RCC 7860 (cell line): ENCODE measurements at regions not wholly inside any gene's neighbourhood (a gene's known extent, or its start where the extent isn't known, plus 50 kb on each side); places are given as distances from the start of the nearest gene placed in this dataset.
"Not testable (repeated sequence)": the region's sequence is repeated elsewhere in the genome, so short reads cannot be mapped to it uniquely, and the experiment has no call there.

Source experiments
- DNase-seq: peaks from one replicate; pipeline ENCODE4 v3.0.0-alpha.2; 2015; ENCODE audit warnings: low spot score
- FAIRE-seq: peaks from 2 replicates; lab custom pipeline; 2012; peaks lifted over from hg19 to GRCh38; lab: Jason Lieb, UNC

DNA sequence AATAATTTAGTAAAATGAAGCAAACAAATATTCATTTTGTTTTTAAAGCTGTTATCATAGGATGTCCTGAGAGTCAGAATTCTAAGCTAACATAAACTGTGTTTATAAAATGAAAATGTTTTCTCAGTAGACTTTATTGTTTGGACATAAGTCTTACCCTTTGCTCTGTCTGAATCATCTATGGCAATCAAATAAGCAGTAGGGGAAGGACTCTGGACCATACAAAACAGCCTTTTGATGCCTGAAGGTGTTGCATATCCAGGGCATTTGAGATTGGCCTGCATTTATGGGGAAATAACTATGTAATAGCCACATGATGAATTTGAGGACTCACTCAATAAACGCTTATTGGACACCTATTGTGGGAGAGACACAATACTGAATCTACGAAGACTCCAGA is 123.0 kb upstream of the ATP5MC3 start:
- DNase-seq (no peak), FAIRE-seq (no peak)

DNA sequence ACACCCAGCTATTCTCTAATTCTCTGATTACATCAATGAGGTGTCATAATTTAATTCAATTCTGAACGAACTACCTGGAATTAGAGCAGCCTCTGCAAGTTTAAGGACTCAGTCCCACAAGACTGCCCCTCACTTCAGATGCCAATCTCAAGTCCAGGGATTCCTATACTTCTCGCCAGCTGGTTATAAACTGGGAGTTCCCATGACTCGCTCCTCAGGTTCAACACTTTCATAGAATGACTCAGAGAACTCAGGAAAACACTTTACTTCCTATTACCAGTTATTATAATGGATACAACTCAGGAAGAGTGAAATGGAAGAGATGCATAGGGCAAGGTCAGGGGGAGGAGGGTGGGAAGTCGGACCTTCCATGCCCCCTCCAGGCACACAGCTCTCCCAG is 112.3 kb upstream of the ATP5MC3 start:
- no peak for FAIRE-seq
- DNase-seq: no peak

DNA sequence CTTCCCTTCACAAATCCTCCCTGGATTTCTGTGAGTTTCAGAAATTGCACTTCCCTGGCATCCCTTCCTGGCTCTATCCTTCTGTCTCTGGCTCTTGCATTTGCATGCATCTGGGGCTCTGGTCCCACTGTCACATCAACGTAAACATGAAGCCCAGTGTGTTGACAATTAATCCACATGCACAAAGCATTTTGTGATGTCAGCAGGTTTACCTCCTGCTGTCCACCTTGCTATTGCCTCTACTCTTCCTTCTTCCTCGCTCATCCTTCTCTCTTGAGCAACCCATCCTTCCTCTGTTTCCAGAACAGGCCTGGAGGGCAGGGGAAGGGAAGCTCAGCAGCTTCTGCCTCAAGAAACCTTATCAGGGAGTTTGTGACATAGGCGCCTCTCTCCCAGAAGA is 111.7 kb upstream of the ATP5MC3 start:
- no peak for DNase-seq
- FAIRE-seq: no peak

DNA sequence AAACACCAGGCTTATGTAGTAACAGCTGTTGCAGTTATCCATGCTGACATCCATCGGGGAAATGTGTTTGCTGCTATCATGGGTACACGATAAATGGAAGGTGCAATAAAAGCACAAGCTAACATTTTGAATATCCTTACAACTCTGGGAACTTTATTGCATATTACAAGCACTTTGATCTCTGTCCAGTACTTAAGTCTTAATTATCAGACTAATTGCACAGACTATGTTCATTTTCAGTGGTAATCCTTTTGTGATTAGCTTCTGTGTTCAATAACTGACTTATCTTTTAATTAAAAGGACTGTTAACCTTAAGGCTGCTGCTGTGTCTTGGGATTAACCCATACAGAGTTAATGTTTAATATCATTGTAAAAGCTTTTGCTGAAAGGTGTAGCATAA is 101.4 kb upstream of the ATP5MC3 start:
- no peak for DNase-seq
- no peak for FAIRE-seq

DNA sequence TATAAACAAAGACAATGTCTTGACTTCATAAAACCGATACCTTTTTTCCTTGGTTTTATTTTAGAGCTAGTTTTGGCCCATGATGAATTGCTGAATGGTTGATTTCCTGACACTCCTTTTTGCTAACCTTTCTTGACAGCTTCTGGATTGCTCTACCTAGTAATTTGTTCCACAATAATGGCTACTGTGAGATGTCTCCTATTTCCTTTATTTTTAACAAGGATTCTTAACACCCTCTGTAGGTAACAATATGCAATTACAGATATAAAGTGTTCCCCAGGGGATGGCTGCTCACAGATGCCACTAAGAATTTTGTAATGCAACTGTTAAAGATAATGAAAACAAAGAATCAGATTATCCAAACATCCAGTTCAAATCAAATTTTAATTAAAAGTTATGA is 100.8 kb upstream of the ATP5MC3 start:
- FAIRE-seq (peak; percentile 79), DNase-seq (peak; percentile 47)

DNA sequence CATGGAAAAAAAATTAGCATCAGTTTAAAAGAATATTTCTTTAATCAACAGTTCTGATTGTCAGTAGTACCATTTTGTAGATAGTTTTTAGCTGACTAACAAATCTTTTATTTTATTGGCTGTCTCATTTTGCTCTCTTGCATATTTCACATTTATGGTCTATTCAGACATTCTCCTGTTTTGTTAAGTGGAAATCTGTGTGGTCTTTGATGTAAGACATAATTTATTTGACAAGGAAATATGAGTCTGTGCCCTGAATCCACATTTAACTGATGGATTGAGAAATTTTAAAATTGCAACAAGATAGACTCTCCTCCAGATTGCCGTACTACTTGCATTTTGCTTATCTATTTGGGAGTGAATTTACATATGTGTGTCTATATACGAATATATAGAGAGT is 96.3 kb upstream of the ATP5MC3 start:
- DNase-seq (no peak), FAIRE-seq (no peak)

DNA sequence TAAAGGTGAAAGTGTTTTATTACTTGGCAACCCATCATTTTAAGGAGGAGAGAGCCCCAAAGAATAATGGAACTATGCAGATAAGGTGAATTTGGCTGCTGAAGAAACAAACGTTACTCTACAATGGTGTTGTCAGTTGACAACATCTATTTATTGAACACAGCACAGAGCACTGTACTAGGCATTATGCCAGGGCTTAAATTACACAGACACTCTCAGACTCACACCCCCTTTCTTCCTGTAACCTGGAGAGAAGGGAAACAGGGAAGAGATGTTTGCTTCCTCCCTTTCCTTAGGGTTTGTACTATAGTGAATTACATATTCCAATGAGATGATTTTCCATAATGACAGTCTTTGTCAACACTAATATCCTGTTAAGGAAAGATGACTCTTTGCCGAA is 94.0 kb upstream of the ATP5MC3 start:
- no peak for FAIRE-seq
- no peak for DNase-seq

DNA sequence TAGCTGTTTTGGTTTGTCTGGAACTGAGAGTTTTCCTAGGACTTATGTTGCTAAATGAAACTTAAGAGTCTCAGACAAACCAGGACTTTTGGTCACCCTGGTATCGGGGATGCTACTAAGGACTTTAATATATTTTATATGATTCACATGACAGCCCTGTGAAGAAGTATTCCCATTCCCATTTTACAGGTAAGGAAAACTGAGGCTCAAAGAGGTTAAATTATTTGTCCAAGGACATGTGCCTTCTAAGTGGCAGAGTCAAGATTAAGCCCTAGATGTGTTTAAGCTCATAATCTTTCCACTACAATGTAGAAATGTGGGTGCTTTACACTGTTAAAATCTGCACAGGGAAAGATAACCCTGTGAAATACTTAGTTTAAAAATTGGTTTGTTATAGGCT is 77.7 kb upstream of the ATP5MC3 start:
- FAIRE-seq: no peak
- no peak for DNase-seq

DNA sequence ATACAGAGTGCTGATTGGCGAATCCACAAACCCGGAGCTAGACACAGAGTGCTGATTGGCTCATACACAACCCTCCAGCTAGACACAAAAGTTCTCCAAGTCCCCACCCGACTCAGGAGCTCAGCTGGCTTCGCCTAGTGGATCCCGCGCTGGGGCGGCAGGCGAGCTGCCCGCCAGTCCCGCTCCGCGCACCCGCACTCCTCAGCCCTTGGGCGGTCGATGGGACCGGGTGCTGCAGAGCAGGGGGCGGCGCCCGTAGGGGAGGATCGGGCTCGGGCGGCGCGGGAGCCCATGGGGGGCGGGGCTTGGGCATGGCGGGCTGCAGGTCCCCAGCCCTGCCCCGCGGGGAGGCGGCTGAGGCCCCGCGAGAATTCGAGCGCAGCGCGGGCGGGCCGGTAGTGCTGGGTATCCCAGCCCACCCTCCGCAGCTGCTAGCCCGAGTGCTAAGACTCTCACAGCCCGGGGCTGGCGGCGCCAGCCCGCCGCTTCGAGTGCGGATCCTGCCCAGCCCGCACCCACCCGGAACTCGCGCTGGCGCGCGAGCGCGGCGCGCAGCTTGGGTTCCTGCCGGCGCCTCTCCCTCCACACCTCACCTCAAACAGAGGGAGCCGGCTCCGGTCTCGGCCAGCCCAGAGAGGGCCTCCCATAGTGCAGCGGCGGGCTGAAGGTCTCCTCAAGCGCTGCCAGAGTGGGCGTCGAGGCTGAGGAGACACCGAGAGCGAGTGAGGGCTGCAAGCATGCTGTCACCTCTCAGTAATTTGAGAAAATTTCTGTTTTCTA is 75.5 kb upstream of the ATP5MC3 start:
- no peak for DNase-seq
- FAIRE-seq: no peak

DNA sequence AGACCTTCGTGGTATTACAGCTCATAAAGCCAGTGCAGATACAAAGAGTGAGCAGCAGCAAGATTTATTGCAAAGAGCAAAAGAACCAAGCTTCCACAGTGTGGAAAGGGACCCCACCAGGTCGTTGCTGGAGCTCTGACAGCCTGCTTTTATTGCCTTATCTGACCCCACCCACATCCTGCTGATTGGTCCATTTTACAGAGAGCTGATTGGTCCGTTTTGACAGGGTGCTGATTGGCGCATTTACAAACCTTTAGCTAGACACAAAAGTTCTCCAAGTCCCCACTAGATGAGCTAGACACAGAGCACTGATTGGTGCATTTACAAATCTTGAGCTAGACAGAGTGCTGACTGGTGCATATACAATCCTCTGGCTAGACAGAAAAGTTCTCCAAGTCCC is 74.9 kb upstream of the ATP5MC3 start:
- not testable (repeated sequence) for DNase-seq, FAIRE-seq

DNA sequence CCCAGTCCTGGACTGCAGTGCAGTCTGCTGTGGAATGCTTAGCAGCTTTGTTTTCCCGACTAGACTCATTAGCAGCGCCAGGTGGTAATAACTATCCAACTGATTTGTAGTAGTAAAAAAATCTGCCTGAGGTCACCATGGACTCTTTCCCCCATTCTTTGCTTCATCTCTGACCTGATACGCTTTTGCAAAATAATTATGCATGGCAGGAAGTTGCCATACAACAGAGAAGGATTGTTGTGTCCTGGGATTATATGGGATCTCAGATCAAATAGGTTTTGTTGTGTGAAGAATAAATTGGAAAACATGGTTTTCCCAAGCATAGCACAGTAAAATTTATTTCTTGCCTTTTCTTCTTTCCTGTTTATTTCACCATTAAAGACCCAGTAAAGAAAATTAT is 72.4 kb upstream of the ATP5MC3 start:
- DNase-seq (no peak), FAIRE-seq (no peak)

DNA sequence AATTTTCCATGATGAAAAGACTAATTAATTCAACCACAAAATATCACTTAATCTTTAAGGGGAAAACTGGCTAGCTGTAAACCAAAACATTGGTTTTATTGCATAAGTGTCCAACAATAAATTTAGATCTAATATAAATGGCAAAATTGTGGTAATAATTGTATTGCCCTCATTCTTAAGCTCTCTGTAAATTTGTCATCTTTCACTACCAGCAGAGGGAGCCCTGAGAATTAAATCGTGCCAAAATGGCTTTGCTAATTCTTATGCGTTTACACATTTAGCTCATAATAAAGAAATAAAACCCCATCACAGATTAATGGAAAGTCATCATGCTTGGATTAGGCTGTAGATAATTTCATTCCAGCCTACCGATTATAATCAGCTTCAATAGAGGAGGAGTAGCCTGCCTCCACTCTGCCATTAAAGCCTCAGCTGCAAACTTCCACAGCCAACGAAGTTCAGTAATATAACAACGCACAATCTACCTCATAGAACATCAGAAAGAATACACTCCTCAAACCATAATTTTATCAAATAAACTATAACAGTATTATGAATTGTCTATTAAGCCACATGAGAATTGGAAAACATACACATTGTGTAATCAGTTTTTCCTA is 70.0 kb upstream of the ATP5MC3 start:
- FAIRE-seq (peak; percentile 43), DNase-seq (no peak)

DNA sequence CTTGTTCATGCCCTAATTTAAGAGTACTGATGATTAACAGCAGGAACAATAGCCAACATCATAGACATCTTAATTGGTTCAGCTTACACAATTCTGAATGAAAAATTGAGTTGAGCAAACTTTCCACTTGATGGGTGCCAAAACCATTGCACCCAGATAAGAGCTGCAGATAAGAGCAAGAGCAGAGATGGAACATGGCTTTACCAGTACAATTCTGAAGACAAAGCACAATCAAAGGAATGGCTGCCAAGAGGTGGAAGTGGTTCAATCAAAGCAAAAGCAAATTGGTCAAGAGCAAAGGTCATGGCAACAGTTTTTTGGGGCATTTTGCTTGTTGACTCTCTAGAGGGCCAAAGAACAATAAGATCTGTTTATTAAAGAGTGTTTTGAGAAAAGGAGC is 65.6 kb upstream of the ATP5MC3 start:
- FAIRE-seq: no peak
- no peak for DNase-seq

DNA sequence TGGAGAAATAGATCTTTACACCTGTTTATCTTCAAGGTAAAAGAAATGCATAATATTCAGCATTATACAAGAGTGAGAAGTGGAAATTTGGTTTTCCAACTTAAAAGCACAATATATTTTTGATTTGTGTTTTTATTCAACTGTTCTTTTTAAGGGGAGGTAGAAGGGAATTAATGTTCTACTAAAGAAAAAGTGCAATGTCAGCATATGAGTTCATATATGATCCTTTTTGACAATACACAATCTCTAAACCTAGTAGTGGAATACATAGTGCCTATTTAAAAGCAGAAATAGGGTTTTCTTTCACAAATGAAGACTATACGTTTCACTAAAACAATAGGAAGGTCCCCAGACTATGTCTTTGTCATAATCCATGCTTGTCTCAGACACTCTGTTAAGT is 63.2 kb upstream of the ATP5MC3 start:
- DNase-seq: no peak
- no peak for FAIRE-seq

DNA sequence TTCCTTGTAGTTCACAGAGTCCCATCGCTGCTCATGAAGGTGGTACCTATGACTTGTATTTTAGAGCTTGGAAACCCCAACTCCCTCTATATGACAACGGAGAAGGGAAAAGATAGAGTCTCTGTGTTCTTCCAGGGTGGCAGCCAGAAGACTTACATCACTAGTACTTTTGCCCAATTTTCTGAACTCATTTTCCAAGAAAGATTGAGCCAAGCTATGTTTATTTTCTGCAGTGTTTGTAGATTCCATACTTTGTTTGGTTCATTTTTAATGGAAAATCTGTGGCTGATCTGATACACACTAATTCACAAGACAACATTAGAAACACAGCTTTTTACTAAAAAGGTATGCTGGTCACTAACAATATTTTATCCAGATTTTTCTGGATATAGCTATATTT is 60.2 kb upstream of the ATP5MC3 start:
- DNase-seq (no peak), FAIRE-seq (no peak)

DNA sequence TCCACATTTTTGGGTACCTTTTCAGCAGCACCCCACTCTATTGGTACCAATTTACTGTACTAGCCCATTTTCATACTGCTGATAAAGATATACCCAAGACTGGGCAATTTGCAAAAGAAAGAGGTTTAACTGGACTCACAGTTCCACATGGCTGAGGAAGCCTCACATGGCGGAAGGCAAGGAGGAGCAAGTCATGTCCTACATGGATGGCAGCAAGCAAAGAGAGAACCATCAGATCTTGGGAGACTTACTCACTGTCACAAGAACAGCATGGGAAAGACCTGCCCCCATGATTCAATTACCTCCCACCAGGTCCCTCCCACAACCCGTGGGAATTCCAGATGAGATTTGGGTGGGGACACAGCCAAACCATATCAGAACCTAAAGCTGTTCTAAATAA is 58.5 kb upstream of the ATP5MC3 start:
- not testable (repeated sequence) for FAIRE-seq

DNA sequence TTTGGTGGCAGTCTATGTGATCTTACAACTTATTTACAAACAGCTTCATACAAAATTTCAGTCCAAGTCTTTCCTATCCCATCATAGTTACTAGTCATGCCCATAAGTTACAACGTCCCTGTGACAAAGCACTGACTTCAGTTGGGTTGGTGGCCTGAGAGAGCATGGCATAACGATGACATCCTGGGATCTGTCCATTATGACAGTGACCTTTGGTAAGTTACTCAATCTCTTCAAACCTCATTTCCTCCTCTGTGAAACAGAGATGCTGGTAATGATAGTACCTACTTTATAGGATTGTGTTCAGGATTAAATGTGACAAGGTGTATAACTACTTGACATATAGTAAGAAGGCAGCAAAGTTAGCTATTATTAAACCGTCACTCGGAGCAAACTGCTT is 55.4 kb upstream of the ATP5MC3 start:
- FAIRE-seq (no peak), DNase-seq (no peak)

More for the DNA sequence above, 58.5 kb upstream of the ATP5MC3 start:
- not testable (repeated sequence) for DNase-seq

DNA sequence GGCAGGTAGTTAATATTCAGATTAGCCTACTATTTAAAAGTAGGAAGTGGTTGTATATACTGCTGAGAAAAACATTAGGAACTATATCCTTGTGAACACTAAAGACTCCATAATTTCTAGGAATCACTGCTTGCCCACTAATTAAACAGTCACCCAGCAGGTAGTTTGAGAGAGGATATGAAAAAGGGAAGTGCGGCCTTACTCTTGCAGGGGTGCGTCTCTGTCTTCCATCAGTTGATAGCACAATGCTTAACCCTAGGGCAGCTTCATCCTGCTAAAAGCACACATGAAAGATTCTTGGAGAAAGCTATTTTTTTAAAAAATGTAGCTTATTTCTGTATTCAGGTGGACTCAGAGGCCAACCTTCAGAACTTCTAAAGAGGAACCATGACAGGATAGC is 53.1 kb upstream of the ATP5MC3 start:
- no peak for FAIRE-seq
- no peak for DNase-seq

DNA sequence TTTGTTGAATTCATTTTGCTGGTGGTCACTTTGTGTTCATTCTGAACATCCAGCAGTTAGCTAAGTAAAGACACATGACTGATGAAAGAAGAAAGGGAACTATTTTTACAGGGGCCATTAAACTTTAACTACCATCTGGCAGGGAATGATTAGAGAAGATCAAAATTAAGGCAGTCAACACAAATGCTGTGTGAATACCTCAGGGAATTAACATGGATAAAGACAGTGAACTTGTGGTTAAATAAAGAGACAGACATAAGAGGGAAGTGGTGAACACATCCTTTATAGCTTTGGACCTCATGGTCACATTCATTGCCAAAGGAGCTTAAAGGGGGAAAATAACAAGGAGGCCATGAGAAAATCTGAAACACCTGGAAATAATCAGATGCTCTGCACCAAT is 52.6 kb upstream of the ATP5MC3 start:
- FAIRE-seq: peak; percentile 52
- no peak for DNase-seq

DNA sequence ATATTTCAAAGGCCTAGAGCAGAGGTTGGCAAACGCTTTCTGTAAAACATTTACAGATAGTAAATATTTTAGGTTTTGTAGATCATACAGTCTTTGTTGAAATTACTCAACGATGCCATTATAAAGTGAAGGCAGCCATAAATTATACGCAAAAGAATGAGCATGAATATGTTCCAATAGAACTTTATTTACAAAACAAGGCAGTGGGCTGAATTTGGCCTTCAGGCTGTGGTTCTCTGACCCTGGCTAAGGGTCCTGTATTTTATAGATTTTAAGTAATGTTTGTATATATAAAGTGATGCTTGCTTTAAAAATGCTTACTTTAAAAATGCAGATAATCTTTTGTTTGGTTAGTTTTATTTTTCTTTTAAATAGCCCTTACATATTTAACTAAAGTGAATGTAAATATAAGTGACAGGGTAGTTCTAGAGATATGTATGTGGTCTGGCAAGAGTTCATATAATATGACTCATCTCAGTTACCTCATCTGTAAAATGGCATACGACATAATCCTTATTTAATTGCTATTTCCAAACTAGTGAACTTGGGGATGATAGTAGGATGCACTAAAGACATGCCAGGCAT is 51.7 kb upstream of the ATP5MC3 start:
- FAIRE-seq (peak; percentile 90), DNase-seq (peak; percentile 71)
